Kidney (tissue), 13 donors: ENCODE measurements at regions not wholly inside any gene's neighbourhood (a gene's known extent, or its start where the extent isn't known, plus 50 kb on each side); places are given as distances from the start of the nearest gene placed in this dataset.
A peak's percentile ranks its signal among the peaks of the same experiment; 100 is the strongest.

Experiments used
- DNase-seq, 5 donors: peaks; one replicate each; pipeline ENCODE4 v3.0.0-alpha.2; 2013 to 2020
- FAIRE-seq: peaks from 2 replicates; lab custom pipeline; 2012; peaks lifted over from hg19 to GRCh38; lab: Jason Lieb, UNC
- H3K27ac ChIP-seq, 2 donors: one replicate each; pipeline ENCODE4 v1.7.0; 2013; ENCODE audit warnings: low read depth in 2 of 2, low read length in 2 of 2, inconsistent platforms in 1 of 2
- H3K27me3 ChIP-seq: one replicate; pipeline ENCODE4 v1.7.1; 2013; ENCODE audit warnings: low read length, inconsistent platforms; ENCODE audit not compliant: control insufficient read depth, insufficient read depth
- H3K36me3 ChIP-seq, 3 donors: one replicate each; pipeline versions ENCODE4 v1.7.0 to v1.7.1; 2013; ENCODE audit warnings: low read length in 3 of 3, control low read depth in 1 of 3, inconsistent platforms in 1 of 3; ENCODE audit not compliant: insufficient read depth in 3 of 3, control insufficient read depth in 2 of 3
- H3K4me1 ChIP-seq, 3 donors: one replicate each; pipeline versions ENCODE4 v1.7.0 to v1.7.1; 2013; ENCODE audit warnings: low read length in 3 of 3, inconsistent platforms in 1 of 3, low read depth in 1 of 3; ENCODE audit not compliant: control insufficient read depth in 2 of 3, insufficient read depth in 2 of 3
- H3K4me3 ChIP-seq, 3 donors: one replicate each; pipeline versions ENCODE4 v1.7.0 to v1.8.1; 2013; ENCODE audit warnings: low read length in 3 of 3, control low read depth in 1 of 3, inconsistent platforms in 1 of 3
- H3K9ac ChIP-seq, 3 donors: one replicate each; pipeline versions ENCODE4 v1.7.0 to v1.7.1; 2013; ENCODE audit warnings: low read length in 3 of 3, control low read depth in 1 of 3, inconsistent platforms in 1 of 3
- H3K9me3 ChIP-seq, 3 donors: one replicate each; pipeline versions ENCODE4 v1.7.0 to v1.7.1; 2013; ENCODE audit warnings: low read length in 3 of 3, control low read depth in 1 of 3, inconsistent platforms in 1 of 3; ENCODE audit not compliant: control insufficient read depth in 2 of 3, insufficient read depth in 1 of 3
- CTCF ChIP-seq: IDR thresholded peaks from 3 replicates; pipeline ENCODE4 v1.5.1; 2012; ENCODE audit warnings: mild to moderate bottlenecking, moderate library complexity, borderline replicate concordance; ENCODE audit not compliant: insufficient read depth; ENCODE audit errors: extremely low read depth
- intact Hi-C: fragments of 100-400 bp; cut with DNase I; formaldehyde crosslinking; loops from one replicate; pipeline ENCODE4 v1.11.1; 2022
- donor health status: control.
- donor health status: control.
- donor health status: control.
- donor health status: control.
- donor health status: control.
- donor health status: DM: yes; HTN: yes; CAD: no.
- donor health status: Normal renal cell carcinoma (clear cell type).

GRCh38 chr2:66235428-66235827, 199.5 kb upstream of the MEIS1 start:
- Histone ChIP-seq H3K27me3 (no peaks in the 10 kb centered on the region), H3K9me3 (no peaks in the 10 kb centered on the region), H3K27ac (no peak overlapping the region), H3K4me1 (no peaks in the 10 kb centered on the region), H3K4me3 (no peak overlapping the region), H3K9ac (no peak overlapping the region), H3K36me3 (no peaks in the 10 kb centered on the region)
- peak in 2 of 5 donors; percentile 36 to 70 for DNase-seq
- no peak for FAIRE-seq
- TF ChIP-seq CTCF: no peak
- intact Hi-C loops: no loop called here

GRCh38 chr2:66233981-66234380, 200.9 kb upstream of the MEIS1 start:
- FAIRE-seq (no peak), DNase-seq (no peak)
- Histone ChIP-seq H3K4me1 (no peaks in the 10 kb centered on the region), H3K9ac (no peak overlapping the region), H3K27me3 (no peaks in the 10 kb centered on the region), H3K27ac (no peak overlapping the region), H3K9me3 (no peaks in the 10 kb centered on the region), H3K4me3 (no peak overlapping the region), H3K36me3 (no peaks in the 10 kb centered on the region)
- no peak for TF ChIP-seq CTCF
- intact Hi-C loops: no loop called here

- no peak for FAIRE-seq
- Histone ChIP-seq H3K36me3 (no peaks in the 10 kb centered on the region), H3K4me1 (no peaks in the 10 kb centered on the region), H3K9me3 (no peaks in the 10 kb centered on the region), H3K27ac (no peak overlapping the region), H3K9ac (no peak overlapping the region), H3K4me3 (no peak overlapping the region), H3K27me3 (no peaks in the 10 kb centered on the region)
- no peak for TF ChIP-seq CTCF
- no peak for DNase-seq
- intact Hi-C loops: no loop called here
These were observed 206.8 kb upstream of the MEIS1 start for GRCh38 chr2:66228128-66228547.

- intact Hi-C loops: no loop called here
- no peaks in the 10 kb centered on the region for H3K36me3 ChIP-seq
- no peak for TF ChIP-seq CTCF
- no peaks in the 10 kb centered on the region for H3K9me3 ChIP-seq
- H3K27ac ChIP-seq: no peak overlapping the region
- FAIRE-seq (no peak), DNase-seq (no peak)
- no peak overlapping the region for H3K9ac ChIP-seq
- no peaks in the 10 kb centered on the region for H3K4me1 ChIP-seq
- no peak overlapping the region for H3K4me3 ChIP-seq
- H3K27me3 ChIP-seq: no peaks in the 10 kb centered on the region
These were observed 217.8 kb upstream of the MEIS1 start for GRCh38 chr2:66217039-66217585.
